Transverse colon (tissue), 3 donors: ENCODE measurements at regions not wholly inside any gene's neighbourhood (a gene's known extent, or its start where the extent isn't known, plus 50 kb on each side); places are given as distances from the start of the nearest gene placed in this dataset.

Experiments used
- POLR2A ChIP-seq: fragments of 450-650 bp; IDR thresholded peaks from one replicate; pipeline ENCODE4 v1.6.1; 2016; ENCODE audit warnings: antibody characterized with exemption, mild to moderate bottlenecking, moderate library complexity
- TF ChIP-seq, protein P1 (sequence below), 5 experiments: fragments of 200-600 bp in 3 of 5; fragments of 450-650 bp in 2 of 5; sonication (generic) in 3 of 5; IDR thresholded peaks; 1 replicate in 2 of 5; 2 replicates in 3 of 5; pipeline ENCODE4 v1.5.1; 2016 to 2017; ENCODE audit warnings: antibody characterized with exemption in 5 of 5, inconsistent platforms in 3 of 5, mild to moderate bottlenecking in 2 of 5, moderate library complexity in 1 of 5

DNA sequence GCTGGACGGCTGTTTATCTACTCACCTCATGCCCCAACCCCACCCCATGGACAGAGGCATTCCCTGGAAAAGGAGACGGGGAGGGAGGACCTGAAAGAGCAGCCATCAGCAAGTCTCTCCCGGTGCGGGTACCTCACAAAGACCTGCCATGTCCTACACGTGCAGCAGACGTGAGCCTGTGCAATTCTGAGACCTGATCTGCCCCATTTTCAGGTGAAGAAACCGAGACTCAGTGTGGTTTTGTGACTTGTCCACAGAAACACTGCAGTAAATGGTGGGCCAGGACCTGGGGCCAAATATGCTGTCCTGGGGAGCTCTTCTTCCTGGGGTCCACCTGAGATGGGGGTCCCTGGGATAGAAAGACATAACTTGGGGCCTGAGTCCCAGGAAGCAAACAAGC lies 137.0 kb upstream of the LINGO1 start:
- TF ChIP-seq, protein P1, sequence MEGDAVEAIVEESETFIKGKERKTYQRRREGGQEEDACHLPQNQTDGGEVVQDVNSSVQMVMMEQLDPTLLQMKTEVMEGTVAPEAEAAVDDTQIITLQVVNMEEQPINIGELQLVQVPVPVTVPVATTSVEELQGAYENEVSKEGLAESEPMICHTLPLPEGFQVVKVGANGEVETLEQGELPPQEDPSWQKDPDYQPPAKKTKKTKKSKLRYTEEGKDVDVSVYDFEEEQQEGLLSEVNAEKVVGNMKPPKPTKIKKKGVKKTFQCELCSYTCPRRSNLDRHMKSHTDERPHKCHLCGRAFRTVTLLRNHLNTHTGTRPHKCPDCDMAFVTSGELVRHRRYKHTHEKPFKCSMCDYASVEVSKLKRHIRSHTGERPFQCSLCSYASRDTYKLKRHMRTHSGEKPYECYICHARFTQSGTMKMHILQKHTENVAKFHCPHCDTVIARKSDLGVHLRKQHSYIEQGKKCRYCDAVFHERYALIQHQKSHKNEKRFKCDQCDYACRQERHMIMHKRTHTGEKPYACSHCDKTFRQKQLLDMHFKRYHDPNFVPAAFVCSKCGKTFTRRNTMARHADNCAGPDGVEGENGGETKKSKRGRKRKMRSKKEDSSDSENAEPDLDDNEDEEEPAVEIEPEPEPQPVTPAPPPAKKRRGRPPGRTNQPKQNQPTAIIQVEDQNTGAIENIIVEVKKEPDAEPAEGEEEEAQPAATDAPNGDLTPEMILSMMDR (IDR thresholded peaks at IDR 0.05): no peak
- TF ChIP-seq POLR2A: no peak
